HCT116 (cell line): ENCODE measurements at regions not wholly inside any gene's neighbourhood (a gene's known extent, or its start where the extent isn't known, plus 50 kb on each side); places are given as distances from the start of the nearest gene placed in this dataset.
A peak's percentile ranks its signal among the peaks of the same experiment; 100 is the strongest.

Experiments used
- ATAC-seq: fragments of 200-7000 bp; cut with Tn5 transposase; 2 replicates; pipeline ENCODE4 v1.9.1; 2020; ENCODE audit warnings: mild to moderate bottlenecking, moderate library complexity
- BruUV-seq: library from RNA; stranded (reverse); fragments of 400-500 nt; replicated peaks from 2 replicates; lab custom pipeline; 2021; lab: Mats Ljungman, UMichigan
- CTCF ChIA-PET: fragments of 300-600 bp; sonication (Branson Sonifier 250); formaldehyde crosslinking; loops from one replicate; lab custom pipeline; 2021; ENCODE audit warnings: antibody characterized with exemption; lab: Charles Lee
- POLR2A ChIA-PET: fragments of 300-600, 350-600 bp; sonication (Branson Sonifier 250); formaldehyde crosslinking; loops from one replicate; lab custom pipeline; 2021; ENCODE audit warnings: antibody characterized with exemption; lab: Charles Lee
- RAD21 ChIA-PET, 2 experiments: fragments of 300-600 bp; sonication (Branson Sonifier 250); formaldehyde crosslinking; loops; one replicate each; lab custom pipeline; 2023; ENCODE audit warnings: low total read pairs in 2 of 2; ENCODE audit not compliant: uncharacterized antibody in 2 of 2, unreplicated experiment in 2 of 2, low non-redundant PET in 1 of 2; lab: Charles Lee
- DNase-seq: peaks from one replicate; pipeline ENCODE4 v3.0.0-alpha.2; 2010; ENCODE audit warnings: low read depth, low spot score
- H2AFZ ChIP-seq: fragments of 200-600 bp; shearing (Covaris generic), sonication (generic); 2 replicates; pipeline ENCODE4 v1.6.1; 2017; ENCODE audit warnings: low read depth, mixed run types, mixed read lengths, antibody characterized with exemption, low read length; ENCODE audit not compliant: poor library complexity, severe bottlenecking
- H3K27ac ChIP-seq: 2 replicates; pipeline ENCODE4 v1.5.1; 2012; ENCODE audit warnings: low read depth, low read length
- H3K27me3 ChIP-seq: fragments of 200-600 bp; sonication (generic); 2 replicates; pipeline ENCODE4 v1.6.1; 2016; ENCODE audit warnings: mixed run types, low read length, mixed read lengths; ENCODE audit not compliant: insufficient read depth
- H3K36me3 ChIP-seq, 2 experiments: fragments of 200-500 bp in 1 of 2; fragments of 200-600 bp in 1 of 2; sonication (Bioruptor generic) in 1 of 2; sonication (generic) in 1 of 2; 2 replicates each; pipeline versions ENCODE4 v1.5.1 to v1.6.1; 2014 to 2016; ENCODE audit warnings: low read length in 2 of 2, inconsistent platforms in 1 of 2, mixed read lengths in 1 of 2, mixed run types in 1 of 2; ENCODE audit not compliant: insufficient read depth in 2 of 2, control insufficient read depth in 1 of 2
- H3K4me1 ChIP-seq, 2 experiments: fragments of 200-600 bp in 1 of 2; sonication (generic) in 1 of 2; 2 replicates each; pipeline versions ENCODE4 v1.5.1 to v1.6.1; 2012 to 2017; ENCODE audit warnings: low read length in 2 of 2, inconsistent platforms in 1 of 2, mild to moderate bottlenecking in 1 of 2, mixed read lengths in 1 of 2, mixed run types in 1 of 2, moderate library complexity in 1 of 2; ENCODE audit not compliant: insufficient read depth in 2 of 2, control insufficient read depth in 1 of 2
- H3K4me2 ChIP-seq: fragments of 200-600 bp; sonication (generic); 2 replicates; pipeline ENCODE4 v1.6.1; 2017; ENCODE audit warnings: mixed run types, low read length, mixed read lengths
- H3K4me3 ChIP-seq, 2 experiments: fragments of 200-600 bp in 1 of 2; sonication (generic) in 1 of 2; replicated peaks in 1 of 2; 2 replicates each; pipeline ENCODE4 v1.5.1; 2011 to 2016; ENCODE audit warnings: low read length in 2 of 2, control low read depth in 1 of 2, low read depth in 1 of 2, mild to moderate bottlenecking in 1 of 2, mixed read lengths in 1 of 2, mixed run types in 1 of 2
- H3K79me2 ChIP-seq: fragments of 200-600 bp; sonication (generic); 2 replicates; pipeline ENCODE4 v1.6.1; 2017; ENCODE audit warnings: mild to moderate bottlenecking, mixed run types, low read length, moderate library complexity, mixed read lengths; ENCODE audit not compliant: insufficient read depth
- H3K9ac ChIP-seq: fragments of 200-600 bp; sonication (generic); 2 replicates; pipeline ENCODE4 v1.6.1; 2016; ENCODE audit warnings: low read length, mixed read lengths
- H3K9me2 ChIP-seq: fragments of 200-600 bp; sonication (generic), shearing (Covaris generic); 2 replicates; pipeline ENCODE4 v1.6.1; 2017; ENCODE audit warnings: mixed run types, mild to moderate bottlenecking, moderate library complexity; ENCODE audit not compliant: insufficient read depth
- H3K9me3 ChIP-seq, 2 experiments: fragments of 200-500 bp in 1 of 2; fragments of 200-600 bp in 1 of 2; sonication (Bioruptor generic) in 1 of 2; sonication (generic) in 1 of 2; 2 replicates each; pipeline ENCODE4 v1.6.1; 2014 to 2017; ENCODE audit warnings: low read length in 2 of 2, mixed read lengths in 2 of 2, inconsistent platforms in 1 of 2, low read depth in 1 of 2, mild to moderate bottlenecking in 1 of 2, mixed run types in 1 of 2, moderate library complexity in 1 of 2; ENCODE audit not compliant: control insufficient read depth in 1 of 2, insufficient read depth in 1 of 2
- H4K20me1 ChIP-seq: fragments of 200-600 bp; sonication (generic), shearing (Covaris generic); 2 replicates; pipeline ENCODE4 v1.6.1; 2017; ENCODE audit warnings: mixed run types, mild to moderate bottlenecking, moderate library complexity; ENCODE audit not compliant: insufficient read depth
- CBX3 ChIP-seq: IDR thresholded peaks from 2 replicates; pipeline ENCODE4 v1.6.1; 2012; ENCODE audit warnings: low read depth
- CEBPB ChIP-seq: IDR thresholded peaks from 2 replicates; pipeline ENCODE4 v1.6.1; 2012; ENCODE audit warnings: low read depth
- CTCF ChIP-seq, 3 experiments: fragments of 200-600 bp in 1 of 3; sonication (generic) in 1 of 3; IDR thresholded peaks in 2 of 3; conservative IDR thresholded peaks in 1 of 3; 2 replicates each; pipeline ENCODE4 v1.5.1; 2012 to 2017; ENCODE audit warnings: low read depth in 2 of 3, low read length in 2 of 3, antibody characterized with exemption in 1 of 3, borderline replicate concordance in 1 of 3, control low read depth in 1 of 3, mild to moderate bottlenecking in 1 of 3, mixed read lengths in 1 of 3, mixed run types in 1 of 3, moderate library complexity in 1 of 3; ENCODE audit not compliant: insufficient read depth in 1 of 3
- EZH2phosphoT487 ChIP-seq: fragments of 200-600 bp; IDR thresholded peaks from 2 replicates; pipeline ENCODE4 v1.6.1; 2018; ENCODE audit warnings: antibody characterized with exemption, borderline replicate concordance
- FOSL1 ChIP-seq: IDR thresholded peaks from 2 replicates; pipeline ENCODE4 v1.6.1; 2012; ENCODE audit warnings: low read depth
- POLR2AphosphoS5 ChIP-seq: IDR thresholded peaks from 2 replicates; pipeline ENCODE4 v1.6.1; 2011; ENCODE audit warnings: mild to moderate bottlenecking, low read depth, low read length, moderate library complexity
- RAD21 ChIP-seq: IDR thresholded peaks from 2 replicates; pipeline ENCODE4 v1.6.1; 2012; ENCODE audit warnings: low read depth, mild to moderate bottlenecking
- SP1 ChIP-seq: IDR thresholded peaks from 2 replicates; pipeline ENCODE4 v1.6.1; 2012; ENCODE audit warnings: low read depth
- ZBTB33 ChIP-seq: IDR thresholded peaks from 2 replicates; pipeline ENCODE4 v1.6.1; 2011; ENCODE audit warnings: mild to moderate bottlenecking, low read length, moderate library complexity; ENCODE audit not compliant: insufficient replicate concordance; ENCODE audit errors: extremely low read depth
- ZNF274 ChIP-seq: fragments of 200-500 bp; sonication (Bioruptor generic); IDR thresholded peaks from 2 replicates; pipeline ENCODE4 v1.6.1; 2014; ENCODE audit warnings: mild to moderate bottlenecking, low read depth, low read length, inconsistent platforms
- intact Hi-C: fragments of 100-400 bp; cut with micrococcal nuclease; formaldehyde crosslinking; loops from 2 replicates; pipeline ENCODE4 v1.10.0; 2022

GRCh38 chr6:27616328-27617045 lies 143.6 kb upstream of the ZNF184 start:
- Histone ChIP-seq H3K36me3 (no peaks in the 10 kb centered on the region), H3K9me3 (no peaks in the 10 kb centered on the region), H3K79me2 (no peaks in the 10 kb centered on the region), H3K9me2 (no peaks in the 10 kb centered on the region), H3K27ac (peak overlapping the region; percentile 51; the same call in 1 of the 2 replicates), H3K9ac (peak overlapping the region; percentile 59), H3K4me2 (peak overlapping the region; percentile 98), H3K4me3 (peak overlapping the region; percentile 45 to 60), H3K27me3 (no peaks in the 10 kb centered on the region), H3K4me1 (peaks cover 4 to 19% of the 10 kb centered on the region in 2 experiments; a peak in 2 of 4 replicates), H4K20me1 (no peaks in the 10 kb centered on the region), H2AFZ (peak overlapping the region; percentile 99)
- POLR2A ChIA-PET = interaction anchor here (1.7 kb wide), 1 partner anchor 7 kb away, joined by 6 read pairs; no protein-coding TSS in a partner anchor
- intact Hi-C loops = loop anchor here (5.0 to 10.0 kb wide), 2 partner anchors 136 to 278 kb away; a partner anchor contains a TSS
- no TSS peak for BruUV-seq
- TF ChIP-seq ZBTB33 (no peak), POLR2AphosphoS5 (no peak), CTCF (IDR thresholded peaks at IDR 0.05 in 2 of 3, conservative IDR thresholded peaks at IDR 0.05 in 1 of 3; ENCODE audit: borderline replicate concordance in 1 of 3, insufficient read depth in 1 of 3, low read depth in 2 of 3, low read length in 2 of 3) (no peak), EZH2phosphoT487 (no peak), SP1 (no peak), CEBPB (no peak), RAD21 (no peak), CBX3 (no peak), FOSL1 (no peak), ZNF274 (no peak)
- RAD21 ChIA-PET = no interaction called here
- DNase-seq (no peak), ATAC-seq (no peak)
- CTCF ChIA-PET = interaction anchor here (1.4 to 3.1 kb wide), 3 partner anchors 8 to 136 kb away, joined by 5 to 18 read pairs (median 9); no protein-coding TSS in a partner anchor
